SK-N-MC (cell line): ENCODE measurements at regions not wholly inside any gene's neighbourhood (a gene's known extent, or its start where the extent isn't known, plus 50 kb on each side); places are given as distances from the start of the nearest gene placed in this dataset.

ENCODE experiments used
- EZH2 ChIP-seq: fragments of 200-600 bp; sonication (generic); IDR thresholded peaks from one replicate; pipeline ENCODE4 v1.6.1; 2017; ENCODE audit warnings: antibody characterized with exemption
- POLR2AphosphoS5 ChIP-seq: IDR thresholded peaks from 2 replicates; pipeline ENCODE4 v1.6.1; 2012; ENCODE audit warnings: mild to moderate bottlenecking, low read depth, low read length, borderline replicate concordance

- TF ChIP-seq POLR2AphosphoS5 (no peak), EZH2 (no peak)
Observed at GRCh38 chr4:189834616-189835015, 106.1 kb upstream of the FRG1 start.
